WTC11 (cell line): ENCODE measurements at regions not wholly inside any gene's neighbourhood (a gene's known extent, or its start where the extent isn't known, plus 50 kb on each side); places are given as distances from the start of the nearest gene placed in this dataset.

ENCODE experiments used
- ATAC-seq: fragments of 200-7000 bp; cut with Tn5 transposase; 2 replicates; pipeline ENCODE4 v1.10.0; 2021; ENCODE audit warnings: mild to moderate bottlenecking, moderate library complexity
- CTCF ChIA-PET: fragments of 300-600 bp; sonication (Branson Sonifier 250); formaldehyde crosslinking; loops from one replicate; lab custom pipeline; 2021; ENCODE audit warnings: antibody characterized with exemption; lab: Charles Lee
- POLR2A ChIA-PET: fragments of 350-600 bp; sonication (Branson Sonifier 250); formaldehyde crosslinking; loops from one replicate; lab custom pipeline; 2021; ENCODE audit warnings: antibody characterized with exemption; lab: Charles Lee
- DNase-seq: peaks from one replicate; pipeline ENCODE4 v3.0.0; 2021; ENCODE audit warnings: low spot score
- H3K27ac Mint-ChIP-seq: 2 replicates; pipeline ENCODE4 v1.8.0; 2021; ENCODE audit warnings: mixed read lengths
- H3K27me3 Mint-ChIP-seq: 2 replicates; pipeline ENCODE4 v1.8.0; 2021; ENCODE audit warnings: low read depth, mild to moderate bottlenecking, moderate library complexity, mixed read lengths
- H3K36me3 Mint-ChIP-seq: 2 replicates; pipeline ENCODE4 v1.8.0; 2021; ENCODE audit warnings: mixed read lengths
- H3K4me1 Mint-ChIP-seq: 2 replicates; pipeline ENCODE4 v1.8.0; 2022; ENCODE audit warnings: mixed read lengths
- H3K4me3 Mint-ChIP-seq: 2 replicates; pipeline ENCODE4 v1.8.0; 2021; ENCODE audit warnings: mild to moderate bottlenecking, moderate library complexity, mixed read lengths
- H3K9me3 Mint-ChIP-seq: 2 replicates; pipeline ENCODE4 v1.8.0; 2021; ENCODE audit warnings: mixed read lengths
- AFF4 ChIP-seq: sonication (generic); formaldehyde crosslinking; IDR thresholded peaks from 2 replicates; pipeline ENCODE4 v1.8.1; 2023; ENCODE audit warnings: mild to moderate bottlenecking, missing genetic modification reagents, borderline replicate concordance
- ATF1 ChIP-seq: sonication (generic); formaldehyde crosslinking; IDR thresholded peaks from 2 replicates; pipeline ENCODE4 v1.8.1; 2023; ENCODE audit warnings: mild to moderate bottlenecking, moderate library complexity, missing genetic modification reagents
- CBFB ChIP-seq: sonication (generic); formaldehyde crosslinking; IDR thresholded peaks from 2 replicates; pipeline ENCODE4 v1.8.1; 2022; ENCODE audit warnings: mild to moderate bottlenecking, low read depth, missing genetic modification reagents
- CDX4 ChIP-seq: fragments of 250-450 bp; sonication (Bioruptor Pico); IDR thresholded peaks from 2 replicates; pipeline ENCODE4 v1.9.0; 2021; ENCODE audit warnings: moderate library complexity, mild to moderate bottlenecking, inconsistent platforms, borderline replicate concordance
- ETV6 ChIP-seq: sonication (generic); formaldehyde crosslinking; IDR thresholded peaks from 2 replicates; pipeline ENCODE4 v1.8.1; 2022; ENCODE audit warnings: mild to moderate bottlenecking, missing genetic modification reagents
- IRF1 ChIP-seq: sonication (generic); formaldehyde crosslinking; IDR thresholded peaks from 2 replicates; pipeline ENCODE4 v1.8.0; 2023; ENCODE audit warnings: missing genetic modification reagents
- KAT7 ChIP-seq: sonication (generic); formaldehyde crosslinking; IDR thresholded peaks from 2 replicates; pipeline ENCODE4 v1.8.1; 2023; ENCODE audit warnings: missing genetic modification reagents, mild to moderate bottlenecking, borderline replicate concordance
- MAX ChIP-seq: sonication (generic); formaldehyde crosslinking; IDR thresholded peaks from 2 replicates; pipeline ENCODE4 v1.8.0; 2022; ENCODE audit warnings: mild to moderate bottlenecking, missing genetic modification reagents
- NFYB ChIP-seq: sonication (generic); formaldehyde crosslinking; conservative IDR thresholded peaks from 2 replicates; pipeline ENCODE4 v1.8.0; 2022; ENCODE audit warnings: low read depth, missing genetic modification reagents
- OVOL2 ChIP-seq: fragments of 250-450 bp; sonication (Bioruptor Pico); IDR thresholded peaks from 2 replicates; pipeline ENCODE4 v1.9.0; 2021; ENCODE audit warnings: mild to moderate bottlenecking, borderline replicate concordance
- SMAD3 ChIP-seq: sonication (generic); formaldehyde crosslinking; IDR thresholded peaks from 2 replicates; pipeline ENCODE4 v1.8.0; 2022; ENCODE audit warnings: missing genetic modification reagents, mild to moderate bottlenecking, borderline replicate concordance
- TEAD1 ChIP-seq: sonication (generic); formaldehyde crosslinking; IDR thresholded peaks from 2 replicates; pipeline ENCODE4 v1.8.0; 2022; ENCODE audit warnings: mild to moderate bottlenecking, missing genetic modification reagents
- TEAD4 ChIP-seq: sonication (generic); formaldehyde crosslinking; IDR thresholded peaks from 2 replicates; pipeline ENCODE4 v1.8.0; 2022; ENCODE audit warnings: mild to moderate bottlenecking, missing genetic modification reagents
- ZNF232 ChIP-seq: sonication (generic); formaldehyde crosslinking; IDR thresholded peaks from 2 replicates; pipeline ENCODE4 v1.8.0; 2022; ENCODE audit warnings: mild to moderate bottlenecking, missing genetic modification reagents
- ZNF416 ChIP-seq: fragments of 250-450 bp; sonication (Bioruptor Pico); IDR thresholded peaks from 2 replicates; pipeline ENCODE4 v1.9.0; 2021; ENCODE audit warnings: mild to moderate bottlenecking, inconsistent platforms
- ZNF671 ChIP-seq: fragments of 250-450 bp; sonication (Bioruptor Pico); IDR thresholded peaks from 2 replicates; pipeline ENCODE4 v1.8.0; 2021; ENCODE audit warnings: mild to moderate bottlenecking

GRCh38 chr7:84701524-84702306 lies 485.1 kb downstream of the SEMA3D start:
- no peak for DNase-seq
- ATAC-seq, result no peak
- H3K27ac Mint-ChIP-seq, result peak overlapping the region; percentile 36; the same call in 1 of the 2 replicates
- ChIA-PET CTCF (no interaction called here), POLR2A (no interaction called here)
- H3K27me3 Mint-ChIP-seq, result no peaks in the 10 kb centered on the region
- no peak for TF ChIP-seq TEAD1
- H3K4me3 Mint-ChIP-seq, result no peak overlapping the region
- no peaks in the 10 kb centered on the region for H3K4me1 Mint-ChIP-seq
- H3K9me3 Mint-ChIP-seq, result no peaks in the 10 kb centered on the region
- H3K36me3 Mint-ChIP-seq, result no peaks in the 10 kb centered on the region

- CTCF ChIA-PET, result no interaction called here
- DNase-seq (no peak), ATAC-seq (no peak)
- H3K27me3 Mint-ChIP-seq, result no peaks in the 10 kb centered on the region
- H3K27ac Mint-ChIP-seq, result no peak overlapping the region
- H3K4me1 Mint-ChIP-seq, result no peaks in the 10 kb centered on the region
- H3K9me3 Mint-ChIP-seq, result no peaks in the 10 kb centered on the region
- no peaks in the 10 kb centered on the region for H3K36me3 Mint-ChIP-seq
- TF ChIP-seq KAT7 (CRISPR knock-in tag) (no peak), ZNF416 (CRISPR knock-in tag) (no peak), ETV6 (CRISPR knock-in tag) (no peak), SMAD3 (CRISPR knock-in tag) (no peak), CBFB (CRISPR knock-in tag) (no peak), CDX4 (CRISPR knock-in tag) (no peak), ATF1 (CRISPR knock-in tag) (no peak), ZNF232 (CRISPR knock-in tag) (no peak), NFYB (CRISPR knock-in tag) (no peak)
- H3K4me3 Mint-ChIP-seq, result no peak overlapping the region
- POLR2A ChIA-PET, result no interaction called here
Observed at GRCh38 chr7:84700563-84701370, 486.1 kb downstream of the SEMA3D start.

- ChIA-PET CTCF (no interaction called here), POLR2A (no interaction called here)
- no peak overlapping the region for H3K27ac Mint-ChIP-seq
- no peak overlapping the region for H3K4me3 Mint-ChIP-seq
- H3K36me3 Mint-ChIP-seq, result no peaks in the 10 kb centered on the region
- no peaks in the 10 kb centered on the region for H3K4me1 Mint-ChIP-seq
- ATAC-seq, result no peak
- no peaks in the 10 kb centered on the region for H3K9me3 Mint-ChIP-seq
- no peak for DNase-seq
- H3K27me3 Mint-ChIP-seq, result no peaks in the 10 kb centered on the region
- no peak for TF ChIP-seq MAX (CRISPR knock-in tag)
- no peak for TF ChIP-seq TEAD4 (CRISPR knock-in tag)
- TF ChIP-seq IRF1, result no peak
- TF ChIP-seq OVOL2, result no peak
- TF ChIP-seq AFF4, result no peak
- TF ChIP-seq ZNF671 (CRISPR knock-in tag), result no peak
Observed at GRCh38 chr7:84697506-84697905, 489.4 kb downstream of the SEMA3D start.
